NCI-H2196 (cell line): ENCODE measurements at regions not wholly inside any gene's neighbourhood (a gene's known extent, or its start where the extent isn't known, plus 50 kb on each side); places are given as distances from the start of the nearest gene placed in this dataset.

Experiments used
- DNase-seq: peaks from one replicate; lab custom pipeline; 2025; ENCODE audit not compliant: unreplicated experiment; lab: John Stamatoyannopoulos, UW

- DNase-seq = no peak
Observed at GRCh38 chr11:70779433-70780245, 381.3 kb downstream of the CTTN start.

GRCh38 chr11:70780246-70780535, 381.9 kb downstream of the CTTN start:
- no peak for DNase-seq

DNA sequence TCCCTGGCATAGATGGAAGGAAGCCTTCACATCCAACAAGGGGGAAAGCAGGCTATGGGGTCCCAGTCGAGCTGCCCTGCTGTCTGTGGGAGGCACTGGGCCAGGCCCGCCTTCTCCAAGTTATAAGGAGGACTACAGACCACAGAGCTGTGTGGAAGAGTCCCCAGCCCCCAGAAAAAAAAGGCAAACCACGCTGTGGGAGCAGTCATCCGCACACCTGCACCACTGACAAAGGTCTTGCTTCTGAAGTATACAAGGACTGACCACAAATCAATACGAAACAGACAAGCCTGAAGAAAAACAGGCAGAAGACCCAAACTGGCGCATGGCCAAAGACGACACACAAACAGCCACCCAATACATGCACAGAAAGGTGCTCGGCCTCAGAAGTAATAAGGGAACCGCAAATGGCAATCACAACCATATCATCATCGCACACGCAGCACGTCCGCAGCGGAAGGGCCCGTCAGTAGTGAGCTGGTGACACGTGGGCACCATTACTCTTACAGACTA, 384.1 kb downstream of the CTTN start:
- DNase-seq = no peak

- no peak for DNase-seq
Observed at GRCh38 chr11:70783356-70783755, 385.0 kb downstream of the CTTN start.

- no peak for DNase-seq
Observed at GRCh38 chr11:70783821-70784220, 385.5 kb downstream of the CTTN start.

- DNase-seq = no peak
Observed at GRCh38 chr11:70785372-70785771, 387.0 kb downstream of the CTTN start.

DNA sequence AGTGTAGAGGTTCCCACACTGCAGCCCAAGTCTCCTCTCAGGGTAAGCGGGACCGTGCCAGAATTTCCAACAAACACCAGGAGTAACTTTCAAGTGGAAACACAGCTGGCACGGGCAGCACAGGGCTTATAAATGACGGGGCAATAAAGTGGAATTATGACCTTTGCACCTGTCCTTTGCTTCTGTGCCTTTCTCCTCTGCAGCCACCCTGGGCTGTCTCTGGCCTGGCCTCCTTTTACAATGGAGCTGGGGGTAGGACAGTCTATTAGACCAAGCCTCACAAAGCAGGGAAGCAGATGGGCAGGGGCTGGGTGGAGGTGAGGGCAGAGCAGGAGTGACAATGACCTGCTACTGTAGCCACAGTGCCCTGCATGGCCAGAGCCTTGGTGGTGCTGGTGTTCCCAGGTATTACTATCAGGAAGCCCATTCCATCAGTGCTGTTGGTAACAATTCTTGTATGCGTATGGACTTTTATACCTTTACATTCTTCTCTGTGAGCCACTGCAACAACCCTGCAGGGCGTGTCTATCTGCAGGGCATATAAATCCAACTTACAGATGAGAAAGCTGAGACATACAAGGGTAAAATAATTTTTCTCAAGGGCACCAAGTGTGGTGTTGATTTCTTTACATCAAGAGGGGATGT, 387.8 kb downstream of the CTTN start:
- DNase-seq = no peak

DNA sequence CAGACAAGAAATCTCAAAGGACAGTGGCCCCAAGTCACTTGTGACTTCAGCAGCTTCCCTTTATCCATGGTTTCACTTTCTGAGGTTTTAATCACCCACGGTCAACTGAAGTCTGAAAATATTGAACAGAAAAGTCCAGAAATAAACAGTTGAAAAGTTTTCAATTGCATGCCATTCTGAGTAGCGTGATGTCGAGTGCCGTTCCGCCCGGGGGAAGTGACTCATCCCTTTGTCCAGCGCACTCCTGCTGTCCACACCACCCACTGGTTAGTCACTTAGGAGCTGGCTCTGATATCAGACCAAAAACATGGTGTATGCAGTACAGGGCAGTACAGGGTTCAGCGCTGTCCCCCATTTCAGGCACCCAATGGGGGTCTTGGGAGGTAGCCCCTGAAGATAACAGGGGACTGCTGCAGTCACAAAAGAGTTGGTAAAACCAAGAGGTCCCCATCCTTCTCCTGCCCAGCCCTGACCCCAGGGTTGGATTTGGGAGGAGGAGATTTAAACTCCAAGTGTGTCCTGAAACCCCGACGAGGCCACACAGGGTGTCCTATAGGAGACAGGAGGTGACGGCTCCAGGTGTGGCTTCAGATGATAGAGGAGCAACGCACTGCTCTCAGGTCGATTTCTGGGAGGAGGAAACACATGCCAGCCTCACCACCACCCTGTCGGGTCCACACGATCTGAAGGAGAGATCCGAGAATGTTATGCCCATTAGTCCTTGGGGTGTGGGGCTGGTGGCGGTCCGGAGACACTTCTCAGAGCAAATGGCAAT, 390.1 kb downstream of the CTTN start:
- no peak for DNase-seq

DNA sequence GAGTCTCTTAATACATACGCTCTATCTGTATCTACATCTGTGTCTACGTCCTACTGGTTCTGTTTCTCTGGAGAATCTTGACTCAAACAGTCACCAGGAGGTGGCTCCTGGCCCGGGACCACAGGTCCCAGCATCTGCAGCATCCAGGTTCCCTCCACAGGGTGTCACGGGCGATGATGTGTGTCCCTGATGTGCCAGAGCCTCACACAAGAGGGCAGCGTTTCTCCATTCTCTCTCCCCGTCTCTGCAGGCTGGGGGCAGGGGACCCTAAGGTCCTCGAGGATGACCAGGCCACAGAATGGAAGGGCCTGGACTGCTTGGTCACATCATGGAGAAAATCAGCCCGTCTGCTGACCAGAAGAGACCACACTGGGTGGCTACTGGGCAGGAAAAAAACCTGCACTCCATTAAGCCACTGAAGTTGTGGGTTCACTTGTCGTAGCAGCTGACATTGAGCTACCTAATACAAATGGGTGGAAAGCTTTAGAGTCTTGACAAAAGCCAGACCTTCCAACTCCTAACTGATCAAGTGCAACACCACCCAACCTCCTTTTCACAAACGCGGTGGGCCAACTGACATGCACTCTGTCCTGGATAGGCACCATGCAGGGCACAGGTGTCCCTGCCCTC, 392.5 kb downstream of the CTTN start:
- DNase-seq = no peak

GRCh38 chr11:70796648-70797227, 398.4 kb downstream of the CTTN start:
- peak; percentile 9 for DNase-seq

DNA sequence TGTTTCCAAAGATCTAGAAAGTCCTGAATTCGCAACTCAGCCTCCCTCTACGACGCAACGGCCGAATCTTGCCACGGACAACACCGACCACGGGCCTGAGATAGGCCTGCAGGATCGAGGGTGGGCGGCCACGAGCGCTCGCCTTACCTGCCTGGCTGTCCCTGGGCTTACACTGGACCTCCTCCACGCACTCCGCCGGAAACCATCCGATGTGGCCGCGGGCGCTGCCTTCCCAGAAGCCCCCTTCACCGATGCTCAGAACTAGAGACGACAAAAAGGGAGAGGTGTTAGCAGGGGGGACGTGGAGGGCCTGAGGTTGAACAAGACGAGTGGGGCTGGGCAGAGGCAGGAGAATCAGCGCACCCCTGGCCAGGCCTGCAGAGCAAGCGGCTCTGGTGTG, 400.0 kb downstream of the CTTN start:
- no peak for DNase-seq

DNA sequence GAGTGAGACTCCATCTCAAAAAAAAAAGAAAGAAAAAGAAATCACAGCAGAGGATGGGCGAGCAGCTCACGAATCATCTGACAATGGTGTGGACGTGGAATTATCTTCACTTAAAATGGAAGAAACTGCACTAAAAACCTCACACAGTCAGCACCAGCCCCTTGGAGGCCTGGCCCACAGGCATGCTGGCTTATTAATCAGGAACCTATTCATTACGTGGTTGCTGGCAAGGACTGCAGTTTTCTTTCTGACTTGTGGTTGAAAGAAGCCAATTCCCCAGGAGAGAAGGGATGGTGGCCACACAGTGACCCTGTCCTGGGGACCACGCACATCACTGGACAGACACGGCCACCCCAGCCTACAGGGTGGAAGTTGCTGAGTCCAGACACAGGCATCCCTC, 401.1 kb downstream of the CTTN start:
- no peak for DNase-seq

- DNase-seq = no peak
Observed at GRCh38 chr11:70802185-70802584, 403.9 kb downstream of the CTTN start.

DNA sequence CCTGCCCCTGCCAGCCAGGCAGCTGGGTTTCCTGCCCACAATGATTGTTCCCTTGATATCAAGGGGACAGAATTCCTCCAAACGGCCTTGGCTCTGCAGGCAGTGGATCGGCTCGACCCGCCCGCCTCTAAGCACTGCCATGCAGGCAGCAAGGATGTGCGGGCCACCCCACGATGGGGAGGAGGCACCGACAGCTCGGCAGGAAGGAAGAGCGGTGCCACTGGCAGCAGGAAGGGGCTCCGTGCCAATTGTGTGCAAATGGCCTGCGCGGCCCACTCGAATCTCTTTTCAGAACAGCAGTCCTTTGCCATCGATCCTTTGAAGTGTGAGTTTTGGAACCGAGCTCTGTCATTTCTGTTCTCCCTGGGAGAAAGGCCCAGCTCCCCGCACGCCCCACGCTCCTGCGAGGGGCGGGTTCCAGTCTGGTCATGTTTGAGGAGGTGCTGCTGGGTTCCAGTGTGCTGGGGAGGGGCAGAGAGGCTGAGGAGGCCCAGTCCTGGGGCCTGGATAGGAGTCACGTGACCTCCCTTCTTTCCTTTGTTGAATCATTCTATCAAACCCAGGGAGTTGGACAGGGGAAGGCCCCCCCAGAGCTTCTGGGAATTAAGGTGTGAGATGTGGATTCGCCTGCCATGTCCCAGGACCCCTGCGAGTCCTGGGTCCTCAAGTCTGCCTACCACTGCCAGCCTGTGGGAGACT, 406.0 kb downstream of the CTTN start:
- DNase-seq = no peak

DNA sequence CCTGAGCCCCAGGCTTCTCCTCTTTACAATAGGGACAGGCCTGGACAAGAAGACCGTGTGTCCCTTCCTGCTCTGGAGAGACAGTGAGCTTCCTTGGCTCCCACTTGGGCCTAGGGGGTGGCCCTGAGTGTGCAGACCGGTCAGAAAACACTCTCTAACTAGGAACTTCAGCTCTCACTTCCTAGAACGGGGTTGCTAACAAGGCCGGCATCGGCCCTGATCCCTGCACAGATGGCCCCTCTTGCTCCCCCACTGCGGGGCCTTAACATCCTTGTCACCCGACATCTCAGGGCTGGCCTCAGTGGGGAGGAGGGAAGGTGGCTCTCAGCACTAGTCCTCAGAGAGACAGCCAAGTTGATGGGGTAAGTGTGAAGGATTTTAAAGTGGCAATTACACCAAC, 406.9 kb downstream of the CTTN start:
- DNase-seq = no peak

GRCh38 chr11:70805971-70806370, 407.6 kb downstream of the CTTN start:
- no peak for DNase-seq

GRCh38 chr11:70806461-70807194, 408.3 kb downstream of the CTTN start:
- no peak for DNase-seq

DNA sequence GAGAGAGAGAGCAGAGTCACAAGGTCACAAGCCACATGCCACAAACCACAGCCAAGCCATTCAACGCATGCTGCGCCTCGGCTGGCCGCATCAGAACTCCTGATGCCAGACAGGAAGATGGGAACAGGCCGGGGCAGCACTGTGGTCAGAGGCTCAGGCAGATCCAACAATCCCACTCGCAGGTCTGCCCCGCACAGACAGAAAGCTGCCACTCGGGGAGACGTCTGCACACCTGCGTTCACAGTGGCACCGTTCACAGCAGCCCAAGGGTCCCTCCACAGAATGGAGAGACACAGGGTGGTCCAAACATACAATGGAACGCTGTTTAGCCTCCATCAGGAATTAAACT, 408.8 kb downstream of the CTTN start:
- DNase-seq = no peak

- no peak for DNase-seq
Observed at GRCh38 chr11:70808686-70809375, 410.5 kb downstream of the CTTN start.
